IMR-90 (cell line): ENCODE measurements at regions not wholly inside any gene's neighbourhood (a gene's known extent, or its start where the extent isn't known, plus 50 kb on each side); places are given as distances from the start of the nearest gene placed in this dataset.

Experiments
- ATAC-seq: fragments of 200-7000 bp; cut with Tn5 transposase; 2 replicates; pipeline ENCODE4 v1.9.1; 2020; ENCODE audit warnings: low read depth, mild to moderate bottlenecking, moderate library complexity
- BruUV-seq: library from RNA; stranded (reverse); fragments of 400-500 nt; replicated peaks from 2 replicates; lab custom pipeline; 2021; lab: Mats Ljungman, UMichigan
- CTCF ChIA-PET: fragments of 300-600 bp; formaldehyde crosslinking; extraction: SDS; loops from one replicate; lab custom pipeline; 2021; ENCODE audit warnings: antibody characterized with exemption; lab: Yijun Ruan, JAX
- POLR2A ChIA-PET: fragments of 300-600 bp; sonication (Branson Sonifier 250); formaldehyde crosslinking; loops from one replicate; lab custom pipeline; 2022; ENCODE audit warnings: antibody characterized with exemption; ENCODE audit not compliant: unreplicated experiment; lab: Charles Lee
- DNase-seq: peaks from one replicate; pipeline ENCODE4 v3.0.0; 2013
- H2AFZ ChIP-seq: replicated peaks from 2 replicates; pipeline ENCODE3; 2013; ENCODE audit warnings: low read length, mild to moderate bottlenecking; ENCODE audit not compliant: poor library complexity
- H2AK5ac ChIP-seq: 2 replicates; pipeline ENCODE4 v1.6.1; 2013; ENCODE audit warnings: low read depth, low read length, inconsistent platforms
- H2AK9ac ChIP-seq: replicated peaks from 2 replicates; pipeline ENCODE3; 2013; ENCODE audit warnings: mild to moderate bottlenecking, low read depth, low read length, moderate library complexity; ENCODE audit not compliant: poor library complexity
- H2BK120ac ChIP-seq: 2 replicates; pipeline ENCODE4 v1.6.1; 2013; ENCODE audit warnings: low read depth, low read length, inconsistent platforms
- H2BK15ac ChIP-seq: 3 replicates; pipeline ENCODE4 v1.6.1; 2013; ENCODE audit warnings: low read depth, low read length, inconsistent platforms
- H2BK20ac ChIP-seq: 2 replicates; pipeline ENCODE4 v1.6.1; 2013; ENCODE audit warnings: low read depth, mild to moderate bottlenecking, inconsistent platforms, low read length, moderate library complexity
- H2BK5ac ChIP-seq: 2 replicates; pipeline ENCODE4 v1.6.1; 2013; ENCODE audit warnings: mild to moderate bottlenecking, low read depth, low read length, inconsistent platforms; ENCODE audit not compliant: poor library complexity, severe bottlenecking
- H3K14ac ChIP-seq: replicated peaks from 2 replicates; pipeline ENCODE4 v1.6.1; 2013; ENCODE audit warnings: low read depth, low read length, inconsistent platforms
- H3K18ac ChIP-seq: 2 replicates; pipeline ENCODE4 v1.6.1; 2013; ENCODE audit warnings: low read depth, low read length, control low read depth
- H3K23ac ChIP-seq: 2 replicates; pipeline ENCODE4 v1.6.1; 2013; ENCODE audit warnings: low read depth, low read length, inconsistent platforms
- H3K27ac ChIP-seq: 2 replicates; pipeline ENCODE4 v1.5.1; 2013; ENCODE audit warnings: mild to moderate bottlenecking, control low read depth, low read length; ENCODE audit not compliant: insufficient read depth
- H3K27me3 ChIP-seq: 2 replicates; pipeline ENCODE4 v1.6.1; 2013; ENCODE audit warnings: low read length; ENCODE audit not compliant: control insufficient read depth, insufficient read depth
- H3K36me3 ChIP-seq: 2 replicates; pipeline ENCODE4 v1.6.1; 2013; ENCODE audit warnings: low read length, mixed read lengths; ENCODE audit not compliant: control insufficient read depth, insufficient read depth
- H3K4ac ChIP-seq: 2 replicates; pipeline ENCODE4 v1.6.1; 2013; ENCODE audit warnings: low read depth, low read length, inconsistent platforms
- H3K4me1 ChIP-seq: 2 replicates; pipeline ENCODE4 v1.6.1; 2013; ENCODE audit warnings: low read length, mixed read lengths; ENCODE audit not compliant: control insufficient read depth, insufficient read depth
- H3K4me2 ChIP-seq: 2 replicates; pipeline ENCODE4 v1.6.1; 2013; ENCODE audit warnings: low read depth, mild to moderate bottlenecking, control low read depth, low read length, moderate library complexity
- H3K4me3 ChIP-seq: 2 replicates; pipeline ENCODE4 v1.5.1; 2013; ENCODE audit warnings: low read depth, mild to moderate bottlenecking, control low read depth, low read length, moderate library complexity; ENCODE audit not compliant: insufficient read depth
- H3K56ac ChIP-seq: 2 replicates; pipeline ENCODE4 v1.6.1; 2013; ENCODE audit warnings: low read length, inconsistent platforms; ENCODE audit not compliant: insufficient read depth; ENCODE audit errors: extremely low read depth
- H3K79me1 ChIP-seq, 2 experiments: 2 replicates each; pipeline ENCODE4 v1.6.1; 2013; ENCODE audit warnings: low read length in 2 of 2, inconsistent platforms in 1 of 2, low read depth in 1 of 2
- H3K9ac ChIP-seq: 2 replicates; pipeline ENCODE4 v1.6.1; 2013; ENCODE audit warnings: low read depth, low read length, control low read depth
- H3K9me1 ChIP-seq: 2 replicates; pipeline ENCODE4 v1.6.1; 2013; ENCODE audit warnings: low read length, inconsistent platforms; ENCODE audit not compliant: insufficient read depth
- H3K9me3 ChIP-seq: 2 replicates; pipeline ENCODE4 v1.6.1; 2013; ENCODE audit warnings: low read length; ENCODE audit not compliant: control insufficient read depth, insufficient read depth
- H4K20me1 ChIP-seq: 2 replicates; pipeline ENCODE4 v1.6.1; 2013; ENCODE audit warnings: low read length, inconsistent platforms; ENCODE audit not compliant: insufficient read depth
- H4K5ac ChIP-seq: 2 replicates; pipeline ENCODE4 v1.6.1; 2013; ENCODE audit warnings: mild to moderate bottlenecking, low read depth, low read length, control low read depth
- H4K8ac ChIP-seq, 2 experiments: 2 replicates each; pipeline ENCODE4 v1.6.1; 2013; ENCODE audit warnings: low read depth in 2 of 2, low read length in 2 of 2, control low read depth in 1 of 2, inconsistent platforms in 1 of 2
- H4K91ac ChIP-seq: 2 replicates; pipeline ENCODE4 v1.6.1; 2013; ENCODE audit warnings: low read depth, low read length, inconsistent platforms; ENCODE audit not compliant: insufficient read depth
- BHLHE40 ChIP-seq: fragments of 150-350 bp; IDR thresholded peaks from 2 replicates; pipeline ENCODE4 v1.6.1; 2016; ENCODE audit warnings: mild to moderate bottlenecking, low read depth, low read length
- CEBPB ChIP-seq: IDR thresholded peaks from 2 replicates; pipeline ENCODE4 v1.6.1; 2012; ENCODE audit warnings: low read depth, low read length, improper control_type of control experiment
- CHD1 ChIP-seq: IDR thresholded peaks from 2 replicates; pipeline ENCODE4 v1.6.1; 2012; ENCODE audit warnings: low read depth, low read length, improper control_type of control experiment
- FOS ChIP-seq: fragments of 150-350 bp; IDR thresholded peaks from 2 replicates; pipeline ENCODE4 v1.6.1; 2016; ENCODE audit warnings: low read depth, low read length
- MAFK ChIP-seq: IDR thresholded peaks from 2 replicates; pipeline ENCODE4 v1.6.1; 2012; ENCODE audit warnings: low read depth, low read length, improper control_type of control experiment
- MAZ ChIP-seq: IDR thresholded peaks from 2 replicates; pipeline ENCODE4 v1.6.1; 2012; ENCODE audit warnings: low read depth, mild to moderate bottlenecking, low read length, improper control_type of control experiment, moderate library complexity, borderline replicate concordance
- MXI1 ChIP-seq: IDR thresholded peaks from 2 replicates; pipeline ENCODE4 v1.6.1; 2012; ENCODE audit warnings: low read depth, mild to moderate bottlenecking, low read length, moderate library complexity, borderline replicate concordance
- NFE2L2 ChIP-seq: fragments of 150-350 bp; IDR thresholded peaks from 2 replicates; pipeline ENCODE4 v1.6.1; 2016; ENCODE audit warnings: low read depth, mild to moderate bottlenecking, low read length
- POLR2A ChIP-seq: IDR thresholded peaks from 2 replicates; pipeline ENCODE4 v1.6.1; 2012; ENCODE audit warnings: mild to moderate bottlenecking, low read depth, low read length
- RAD21 ChIP-seq: IDR thresholded peaks from 2 replicates; pipeline ENCODE4 v1.6.1; 2012; ENCODE audit warnings: low read length, improper control_type of control experiment
- RCOR1 ChIP-seq: IDR thresholded peaks from 2 replicates; pipeline ENCODE4 v1.6.1; 2012; ENCODE audit warnings: mild to moderate bottlenecking, low read length, improper control_type of control experiment; ENCODE audit not compliant: insufficient replicate concordance
- RFX5 ChIP-seq: IDR thresholded peaks from 2 replicates; pipeline ENCODE4 v1.8.0; 2012; ENCODE audit warnings: low read depth, mild to moderate bottlenecking, low read length, moderate library complexity
- SMC3 ChIP-seq: fragments of 150-350 bp; IDR thresholded peaks from 2 replicates; pipeline ENCODE4 v1.6.1; 2016; ENCODE audit warnings: low read depth, mild to moderate bottlenecking, antibody characterized with exemption, low read length, moderate library complexity
- USF2 ChIP-seq: fragments of 150-350 bp; IDR thresholded peaks from 2 replicates; pipeline ENCODE4 v1.6.1; 2017; ENCODE audit warnings: mild to moderate bottlenecking, antibody characterized with exemption, low read length, low read depth
- WGBS, 2 experiments: methylation state at CpG; one replicate each; pipeline versions ENCODE4 v1.1.5 to v1.1.7; 2013; ENCODE audit warnings: missing lambda C conversion rate in 2 of 2; ENCODE audit not compliant: insufficient read length in 1 of 2; ENCODE audit errors: extremely low coverage in 2 of 2; 5-methylcytosine and 5-hydroxymethylcytosine counted together
- dilution Hi-C: fragments of 300-500 bp; cut with HindIII; formaldehyde crosslinking; loops from one replicate; pipeline ENCODE4 v1.14.3; 2018; ENCODE audit warnings: low sequenced_read_pairs; ENCODE audit not compliant: unreplicated experiment
- in situ Hi-C: fragments of 300-500 bp; cut with MboI; formaldehyde crosslinking; loops from 3 replicates; pipeline ENCODE4 v1.14.3; 2019; ENCODE audit warnings: low sequenced_read_pairs, inconsistent platforms, mixed read lengths
- intact Hi-C: fragments of 100-400 bp; cut with micrococcal nuclease; formaldehyde crosslinking; loops from 2 replicates; pipeline ENCODE4 v1.10.0; 2022
- TF ChIP-seq, protein P1 (sequence below): conservative IDR thresholded peaks from 2 replicates; pipeline ENCODE4 v1.5.1; 2012; ENCODE audit warnings: mild to moderate bottlenecking, low read depth, low read length, improper control_type of control experiment
- TF ChIP-seq, protein P2 (sequence below): fragments of 150-350 bp; IDR thresholded peaks from 2 replicates; pipeline ENCODE4 v1.6.1; 2016; ENCODE audit warnings: low read depth, mild to moderate bottlenecking, low read length, moderate library complexity, borderline replicate concordance

DNA sequence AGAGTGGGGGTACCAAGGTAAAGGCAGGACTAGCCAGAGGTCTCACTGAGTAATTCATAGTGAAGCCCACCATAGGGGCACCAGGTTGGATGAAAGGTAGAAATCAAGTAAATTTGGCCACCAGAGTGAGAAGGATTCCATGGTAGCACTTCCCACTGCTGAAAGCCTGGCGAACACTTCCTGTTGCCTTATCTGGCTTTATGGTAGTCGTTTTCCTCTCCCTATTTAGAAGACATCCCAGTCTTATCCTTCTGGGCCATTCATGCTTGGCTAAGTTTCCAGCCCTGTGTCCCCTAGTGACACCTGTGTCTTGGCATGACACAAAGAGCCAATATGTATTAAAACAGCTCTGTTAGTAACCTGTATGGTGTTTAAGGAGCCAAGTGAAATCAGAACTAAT is 74.3 kb upstream of the SIPA1L2 start:
- in situ Hi-C loops, result no loop called here
- CTCF ChIA-PET, result no interaction called here

More for the DNA sequence above, 74.3 kb upstream of the SIPA1L2 start:
- no peak overlapping the region for H3K56ac ChIP-seq
- no peak overlapping the region; the same call in 2 of the 3 replicates for H2BK15ac ChIP-seq
- H2BK5ac ChIP-seq, result peak overlapping the region; percentile 7
- no peaks in the 10 kb centered on the region for H3K79me1 ChIP-seq
- H2AK9ac ChIP-seq, result no peak overlapping the region
- H2BK120ac ChIP-seq, result peak overlapping the region; percentile 36
- no peaks in the 10 kb centered on the region for H3K9me3 ChIP-seq
- H3K23ac ChIP-seq, result no peak overlapping the region
- no peak overlapping the region for H2AK5ac ChIP-seq
- no peaks in the 10 kb centered on the region for H3K36me3 ChIP-seq
- H4K5ac ChIP-seq, result peak overlapping the region; percentile 34; the same call in 1 of the 2 replicates
- H2AFZ ChIP-seq, result no peak overlapping the region
- no peak for DNase-seq
- no peak overlapping the region; the same call in 1 of the 2 replicates for H3K14ac ChIP-seq
- TF ChIP-seq RAD21, result no peak
- no peak for TF ChIP-seq MXI1
- no peak for TF ChIP-seq POLR2A
- TF ChIP-seq USF2, result no peak
- TF ChIP-seq RFX5, result no peak
- no peak for TF ChIP-seq SMC3
- TF ChIP-seq CEBPB, result no peak
- TF ChIP-seq, protein P1, sequence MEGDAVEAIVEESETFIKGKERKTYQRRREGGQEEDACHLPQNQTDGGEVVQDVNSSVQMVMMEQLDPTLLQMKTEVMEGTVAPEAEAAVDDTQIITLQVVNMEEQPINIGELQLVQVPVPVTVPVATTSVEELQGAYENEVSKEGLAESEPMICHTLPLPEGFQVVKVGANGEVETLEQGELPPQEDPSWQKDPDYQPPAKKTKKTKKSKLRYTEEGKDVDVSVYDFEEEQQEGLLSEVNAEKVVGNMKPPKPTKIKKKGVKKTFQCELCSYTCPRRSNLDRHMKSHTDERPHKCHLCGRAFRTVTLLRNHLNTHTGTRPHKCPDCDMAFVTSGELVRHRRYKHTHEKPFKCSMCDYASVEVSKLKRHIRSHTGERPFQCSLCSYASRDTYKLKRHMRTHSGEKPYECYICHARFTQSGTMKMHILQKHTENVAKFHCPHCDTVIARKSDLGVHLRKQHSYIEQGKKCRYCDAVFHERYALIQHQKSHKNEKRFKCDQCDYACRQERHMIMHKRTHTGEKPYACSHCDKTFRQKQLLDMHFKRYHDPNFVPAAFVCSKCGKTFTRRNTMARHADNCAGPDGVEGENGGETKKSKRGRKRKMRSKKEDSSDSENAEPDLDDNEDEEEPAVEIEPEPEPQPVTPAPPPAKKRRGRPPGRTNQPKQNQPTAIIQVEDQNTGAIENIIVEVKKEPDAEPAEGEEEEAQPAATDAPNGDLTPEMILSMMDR, result no peak
- no peak for TF ChIP-seq RCOR1
- no peak for TF ChIP-seq BHLHE40
- no peak for TF ChIP-seq MAFK
- no peak for TF ChIP-seq NFE2L2
- TF ChIP-seq, protein P2, sequence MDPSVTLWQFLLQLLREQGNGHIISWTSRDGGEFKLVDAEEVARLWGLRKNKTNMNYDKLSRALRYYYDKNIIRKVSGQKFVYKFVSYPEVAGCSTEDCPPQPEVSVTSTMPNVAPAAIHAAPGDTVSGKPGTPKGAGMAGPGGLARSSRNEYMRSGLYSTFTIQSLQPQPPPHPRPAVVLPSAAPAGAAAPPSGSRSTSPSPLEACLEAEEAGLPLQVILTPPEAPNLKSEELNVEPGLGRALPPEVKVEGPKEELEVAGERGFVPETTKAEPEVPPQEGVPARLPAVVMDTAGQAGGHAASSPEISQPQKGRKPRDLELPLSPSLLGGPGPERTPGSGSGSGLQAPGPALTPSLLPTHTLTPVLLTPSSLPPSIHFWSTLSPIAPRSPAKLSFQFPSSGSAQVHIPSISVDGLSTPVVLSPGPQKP, result no peak
- TF ChIP-seq MAZ, result no peak
- no peak for TF ChIP-seq CHD1
- TF ChIP-seq FOS, result no peak
- POLR2A ChIA-PET, result no interaction called here
- peak overlapping the region; percentile 66; the same call in 1 of the 2 replicates for H2BK20ac ChIP-seq
- H3K18ac ChIP-seq, result peak overlapping the region; percentile 73
- dilution Hi-C loops, result no loop called here
- H3K27ac ChIP-seq, result peak overlapping the region; percentile 54; the same call in 1 of the 2 replicates
- H4K20me1 ChIP-seq, result no peaks in the 10 kb centered on the region
- H3K9me1 ChIP-seq, result no peaks in the 10 kb centered on the region; the same call in 1 of the 2 replicates
- peaks cover 18% of the 10 kb centered on the region for H3K4me1 ChIP-seq
- no peak overlapping the region for H3K9ac ChIP-seq
- no peak overlapping the region for H3K4me3 ChIP-seq
- intact Hi-C loops, result no loop called here
- ATAC-seq, result peak; percentile 14; the same call in 1 of the 2 replicates
- H3K27me3 ChIP-seq, result no peaks in the 10 kb centered on the region
- H3K4ac ChIP-seq, result 0 out of 2 replicates have a peak overlapping the region, but pooled peaks have one; percentile 28
- 0 out of 2 replicates have a peak overlapping the region, but pooled peaks have one; percentile 3 for H4K91ac ChIP-seq
- no peak overlapping the region for H4K8ac ChIP-seq
- no CpG with 5 or more reads among the region's 2 CpGs for WGBS, 2 experiments
- BruUV-seq, result no TSS peak
- peak overlapping the region; percentile 61; the same call in 1 of the 2 replicates for H3K4me2 ChIP-seq
